Umbilical cord (tissue), 1 donor: ENCODE measurements at regions not wholly inside any gene's neighbourhood (a gene's known extent, or its start where the extent isn't known, plus 50 kb on each side); places are given as distances from the start of the nearest gene placed in this dataset.
A peak's percentile ranks its signal among the peaks of the same experiment; 100 is the strongest.
"Not testable (repeated sequence)": the region's sequence is repeated elsewhere in the genome, so short reads cannot be mapped to it uniquely, and the experiment has no call there.

Source experiments
- DNase-seq: peaks from one replicate; pipeline ENCODE4 v3.0.0-alpha.2; 2015; ENCODE audit warnings: low spot score

DNA sequence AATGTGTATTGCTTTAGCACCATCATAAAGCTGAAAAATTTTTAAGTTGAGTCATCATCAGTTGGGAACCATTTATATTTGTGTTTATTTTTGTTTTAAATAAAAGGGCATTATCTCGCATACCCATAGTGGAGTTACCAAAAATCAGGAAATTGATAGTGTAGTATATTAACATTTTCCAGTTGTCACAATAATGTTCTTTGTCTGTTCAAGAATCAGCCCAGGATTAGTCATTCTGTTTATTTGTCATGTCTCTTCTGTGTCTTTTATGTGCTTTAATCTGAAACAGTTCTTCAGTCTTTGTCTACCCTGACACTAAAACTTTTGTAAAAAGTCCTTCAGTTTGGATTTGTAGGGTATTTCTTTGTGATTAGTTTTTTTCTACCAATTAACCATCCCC is 827.8 kb upstream of the ZWINT start:
- DNase-seq: no peak

- DNase-seq: no peak
Observed at GRCh38 chr10:57186201-57186600, 825.1 kb upstream of the ZWINT start.

GRCh38 chr10:57169597-57169996 is 808.5 kb upstream of the ZWINT start:
- no peak for DNase-seq

DNA sequence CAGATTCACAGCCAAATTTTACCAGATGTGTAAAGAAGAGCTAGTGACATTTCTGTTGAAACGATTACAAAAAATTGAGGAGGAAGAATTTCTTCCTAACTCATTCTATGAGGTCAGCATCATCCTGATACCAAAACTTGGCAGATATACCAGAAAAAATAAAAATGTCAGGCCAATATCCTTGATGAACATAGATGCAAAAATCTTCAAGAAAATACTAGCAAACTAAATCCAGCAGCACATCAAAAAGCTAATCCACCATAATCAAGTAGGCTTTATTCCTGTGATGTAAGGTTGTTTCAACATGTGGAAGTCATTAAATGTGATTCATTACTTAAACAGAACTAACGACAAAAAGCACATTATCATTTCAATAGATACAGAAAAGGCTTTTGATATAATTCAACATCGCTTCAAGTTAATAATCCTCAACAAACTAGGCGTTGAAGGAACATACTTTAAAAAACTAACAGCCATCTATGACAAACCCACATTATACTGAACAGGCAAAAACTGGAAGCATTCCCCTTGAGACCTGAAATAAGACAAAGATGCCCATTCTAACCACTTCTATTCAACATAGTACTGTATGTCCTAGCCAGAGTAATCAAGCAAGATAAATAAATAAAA is 807.7 kb upstream of the ZWINT start:
- peak; percentile 96 for DNase-seq

DNA sequence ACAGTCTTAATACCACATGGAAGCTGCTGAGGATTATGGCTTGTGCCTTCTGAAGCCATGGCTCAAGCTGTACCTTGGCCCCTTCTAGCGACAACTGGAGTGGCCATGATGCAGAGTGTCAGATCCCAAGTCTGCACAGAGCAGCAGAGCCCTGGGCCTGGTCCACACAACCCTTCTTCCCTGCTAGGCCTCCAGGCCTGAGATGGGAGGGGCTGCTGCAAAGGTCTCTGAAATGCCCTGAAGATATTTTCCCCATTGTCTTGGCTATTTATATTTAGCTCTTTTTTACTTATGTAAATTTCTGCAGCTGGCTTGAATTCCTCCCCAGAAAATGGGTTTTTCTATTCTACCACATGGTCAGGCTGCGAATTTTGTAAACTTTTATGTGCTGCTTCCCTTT is 804.6 kb upstream of the ZWINT start:
- DNase-seq: no peak

DNA sequence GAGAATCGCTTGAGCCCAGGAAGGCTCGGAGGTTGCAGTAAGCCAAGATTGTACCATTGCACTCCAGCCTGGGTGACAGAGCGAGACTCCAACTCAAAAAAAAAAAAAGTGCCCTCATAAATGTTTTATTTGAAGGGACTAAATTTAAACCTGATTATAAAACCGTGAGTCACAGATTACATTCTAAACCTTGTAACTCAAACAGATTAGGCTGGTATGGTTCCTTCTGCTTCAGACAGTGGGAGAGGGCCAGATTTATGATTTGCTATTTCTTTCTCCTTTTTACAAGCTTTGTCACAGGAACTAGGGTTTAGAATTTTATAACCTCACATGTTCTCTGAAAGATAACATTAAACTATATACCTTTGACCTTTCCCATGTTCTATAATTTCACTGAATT is 801.2 kb upstream of the ZWINT start:
- DNase-seq: peak; percentile 72

- no peak for DNase-seq
Observed at GRCh38 chr10:57161157-57161556, 800.1 kb upstream of the ZWINT start.

DNA sequence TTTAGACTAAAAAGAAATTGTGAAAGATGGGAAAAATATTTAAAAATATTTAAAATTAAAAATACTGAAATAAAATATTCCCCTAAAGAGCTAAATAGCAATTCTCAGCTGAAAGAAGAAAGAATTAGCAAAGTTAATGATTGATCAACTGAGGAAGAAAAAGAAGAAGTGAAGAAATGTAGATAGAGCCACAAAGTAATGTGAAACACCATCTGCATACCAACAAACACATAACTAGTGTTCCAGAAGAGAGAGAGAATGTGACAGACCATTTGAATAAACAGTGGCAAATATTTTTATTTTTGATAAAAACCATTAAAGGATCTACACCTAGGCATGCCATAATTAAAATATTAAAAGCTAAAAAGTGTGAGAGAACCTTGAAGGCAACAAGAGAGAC is 784.5 kb upstream of the ZWINT start:
- no peak for DNase-seq

GRCh38 chr10:57142925-57143576 is 782.0 kb upstream of the ZWINT start:
- DNase-seq: no peak

DNA sequence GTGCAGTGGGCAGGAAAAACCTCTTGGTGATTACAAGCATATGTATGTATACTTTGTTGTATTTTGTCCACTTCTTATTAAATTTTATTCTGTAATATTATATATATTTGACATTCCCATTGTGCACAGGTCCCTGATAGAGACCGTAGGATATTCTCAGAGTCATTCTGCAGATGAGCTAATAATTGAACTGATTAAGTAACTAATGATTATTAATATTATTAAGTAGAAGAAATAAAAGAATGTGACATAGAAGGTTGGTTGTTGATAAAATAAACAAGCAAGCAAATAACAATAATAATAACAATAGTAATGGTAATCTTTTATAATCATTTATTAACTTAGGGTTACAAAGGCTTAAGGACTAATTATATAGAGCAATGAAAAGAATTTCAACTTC is 780.6 kb upstream of the ZWINT start:
- DNase-seq: no peak

GRCh38 chr10:57119684-57120083 is 758.6 kb upstream of the ZWINT start:
- DNase-seq: no peak

DNA sequence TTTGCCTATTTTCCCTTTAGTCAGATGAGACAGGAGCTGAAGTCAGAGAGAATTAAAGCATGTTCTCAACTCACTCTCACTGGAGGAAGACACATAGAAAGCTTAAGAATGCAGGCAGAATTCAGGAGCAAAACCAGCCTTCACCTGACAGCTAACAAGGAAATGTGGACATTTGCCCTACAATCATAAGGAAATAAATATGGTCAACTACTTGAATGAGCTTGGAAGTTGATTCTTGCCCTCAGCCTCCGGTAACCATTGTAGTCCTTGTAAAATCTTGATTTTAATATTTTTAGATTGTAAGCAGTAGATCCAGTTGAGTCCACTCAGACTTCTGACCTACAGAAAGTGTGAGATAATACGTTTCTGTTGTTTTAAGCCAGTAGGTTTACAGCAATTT is 752.5 kb upstream of the ZWINT start:
- DNase-seq: no peak

- no peak for DNase-seq
Observed at GRCh38 chr10:57102236-57102635, 741.2 kb upstream of the ZWINT start.

GRCh38 chr10:57098146-57098545 is 737.1 kb upstream of the ZWINT start:
- DNase-seq: no peak

- no peak for DNase-seq
Observed at GRCh38 chr10:57096044-57096443, 735.0 kb upstream of the ZWINT start.

GRCh38 chr10:57094965-57095364 is 733.9 kb upstream of the ZWINT start:
- DNase-seq: no peak

- no peak for DNase-seq
Observed at GRCh38 chr10:57094083-57094482, 733.0 kb upstream of the ZWINT start.

GRCh38 chr10:57053530-57053929 is 692.5 kb upstream of the ZWINT start:
- no peak for DNase-seq

- no peak for DNase-seq
Observed at GRCh38 chr10:57049096-57049495, 688.0 kb upstream of the ZWINT start.

DNA sequence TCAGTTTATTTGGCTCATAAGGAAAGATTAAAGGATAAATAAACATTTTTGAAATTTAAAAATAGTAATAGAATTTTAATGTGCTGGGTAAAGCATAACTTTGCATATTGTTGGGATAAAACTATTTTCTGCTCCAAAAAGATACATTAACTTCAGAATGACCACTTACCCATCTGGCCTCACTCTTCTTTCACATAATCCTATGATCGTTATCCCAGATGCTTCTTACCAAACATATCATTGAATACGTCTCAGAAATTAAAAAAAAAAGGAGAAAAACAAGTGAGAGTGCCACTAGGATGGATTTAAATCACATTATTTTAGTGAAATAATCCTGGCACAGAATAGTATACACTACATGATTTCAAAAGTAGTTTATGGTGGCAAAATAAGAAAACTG is 677.5 kb upstream of the ZWINT start:
- DNase-seq: no peak

GRCh38 chr10:57035310-57035709 is 674.3 kb upstream of the ZWINT start:
- no peak for DNase-seq

- DNase-seq: not testable (repeated sequence)
Observed at GRCh38 chr10:57032301-57032700, 671.2 kb upstream of the ZWINT start.

DNA sequence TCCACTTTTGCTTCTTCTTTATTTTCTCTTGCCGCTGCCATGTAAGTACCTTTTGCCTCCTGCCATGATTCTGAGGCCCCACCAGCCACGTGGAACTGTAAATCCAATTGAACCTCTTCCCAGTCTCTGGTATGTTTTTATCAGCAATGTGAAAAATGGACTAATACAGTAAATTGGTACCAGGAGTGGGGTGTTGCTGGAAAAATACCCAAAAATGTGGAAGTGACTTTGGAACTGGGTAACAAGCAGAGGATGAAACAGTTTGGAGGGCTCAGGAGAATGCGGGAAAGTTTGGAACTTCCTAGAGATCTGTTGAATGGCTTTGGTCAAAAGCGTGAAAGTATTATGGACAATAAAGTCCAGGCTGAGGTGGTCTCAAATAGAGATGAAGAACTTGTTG is 670.3 kb upstream of the ZWINT start:
- no peak for DNase-seq

DNA sequence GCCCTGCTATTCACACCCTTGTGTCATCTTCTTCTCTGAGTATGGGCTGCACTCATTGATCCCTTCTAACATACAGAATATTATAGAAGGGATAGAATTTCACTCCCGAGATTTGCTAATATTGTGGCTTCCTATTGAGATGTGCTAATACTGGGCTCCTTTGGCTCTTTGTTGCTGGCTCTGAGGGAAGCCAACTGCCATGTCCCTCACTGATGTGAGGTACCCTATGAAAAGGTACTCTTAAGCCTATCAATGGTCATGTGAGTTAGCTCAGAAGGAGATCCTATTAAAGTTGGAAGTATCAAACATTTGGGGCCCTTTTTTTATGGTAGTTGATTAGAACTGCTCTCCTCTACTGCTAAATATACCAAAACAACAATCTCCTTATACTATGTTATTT is 665.2 kb upstream of the ZWINT start:
- no peak for DNase-seq
